Stomach smooth muscle (tissue), 2 donors: ENCODE measurements at regions not wholly inside any gene's neighbourhood (a gene's known extent, or its start where the extent isn't known, plus 50 kb on each side); places are given as distances from the start of the nearest gene placed in this dataset.

Experiments used
- H3K27ac ChIP-seq: one replicate; pipeline ENCODE4 v1.7.0; 2013; ENCODE audit warnings: mild to moderate bottlenecking, low read length, inconsistent platforms
- H3K27me3 ChIP-seq, 2 donors: one replicate each; pipeline ENCODE4 v1.7.0; 2013; ENCODE audit warnings: low read length in 2 of 2; ENCODE audit not compliant: insufficient read depth in 2 of 2, control insufficient read depth in 1 of 2
- H3K36me3 ChIP-seq, 2 donors: one replicate each; pipeline ENCODE4 v1.7.0; 2013; ENCODE audit warnings: low read length in 2 of 2; ENCODE audit not compliant: control insufficient read depth in 2 of 2, insufficient read depth in 2 of 2
- H3K4me1 ChIP-seq: one replicate; pipeline ENCODE4 v1.7.0; 2013; ENCODE audit warnings: low read length; ENCODE audit not compliant: control insufficient read depth, insufficient read depth
- H3K4me3 ChIP-seq, 2 donors: one replicate each; pipeline ENCODE4 v1.7.0; 2013; ENCODE audit warnings: low read length in 2 of 2
- H3K9ac ChIP-seq, 2 donors: one replicate each; pipeline ENCODE4 v1.7.0; 2013; ENCODE audit warnings: low read length in 2 of 2, mild to moderate bottlenecking in 1 of 2
- H3K9me3 ChIP-seq, 2 donors: one replicate each; pipeline ENCODE4 v1.7.0; 2013; ENCODE audit warnings: low read length in 2 of 2; ENCODE audit not compliant: control insufficient read depth in 2 of 2
- donor health status: healthy.
- donor health status: Pancreatic carcinoma.

DNA sequence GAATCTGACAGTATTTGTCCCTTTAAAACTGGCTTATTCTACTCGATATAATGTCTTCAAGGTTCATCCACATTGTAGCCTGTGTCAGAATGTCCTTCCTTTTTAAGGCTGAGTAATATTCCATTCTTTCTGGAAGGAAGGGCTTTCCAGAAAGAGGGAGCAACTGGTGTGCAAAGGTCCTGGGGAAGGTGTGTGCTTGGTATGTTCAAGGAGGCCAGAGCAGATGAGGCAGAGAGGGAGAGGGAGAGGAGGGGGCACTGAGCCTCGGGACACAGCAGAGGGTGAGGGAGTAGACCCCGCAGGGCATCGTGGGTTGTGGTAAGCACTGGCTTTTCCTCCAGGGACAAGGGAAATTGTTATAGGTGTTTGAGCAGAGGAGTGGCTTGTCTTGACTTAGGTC, 90.9 kb upstream of the NCOR2 start:
- H3K27ac ChIP-seq: no peak overlapping the region

DNA sequence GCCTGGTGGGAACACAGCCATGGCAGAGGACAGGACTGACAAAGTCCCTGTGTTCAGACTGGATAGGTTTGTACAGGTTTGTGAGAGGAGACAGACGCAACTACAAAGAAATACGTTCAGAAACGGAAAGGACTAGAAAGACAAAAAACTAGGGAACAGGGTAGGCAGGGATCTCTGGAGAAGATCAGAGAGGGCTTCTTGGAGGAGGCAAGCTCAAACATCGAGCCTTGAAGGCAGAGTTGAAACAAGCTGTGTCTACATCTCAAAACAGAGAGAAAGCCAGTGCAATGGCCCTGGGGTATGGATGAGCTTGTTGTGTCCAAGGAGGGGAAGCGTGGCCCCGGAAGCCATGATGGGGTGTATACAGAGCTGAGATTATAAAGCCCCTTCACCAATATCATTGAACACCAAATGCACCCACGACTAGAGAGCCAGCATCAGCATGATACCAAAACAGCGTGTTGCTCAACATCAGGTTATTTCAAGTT, 89.6 kb upstream of the NCOR2 start:
- Histone ChIP-seq H3K27me3 (no peaks in the 10 kb centered on the region), H3K27ac (no peak overlapping the region), H3K36me3 (no peaks in the 10 kb centered on the region), H3K9me3 (no peaks in the 10 kb centered on the region), H3K9ac (peak overlapping the region in 1 of 2 donors; percentile 36), H3K4me1 (peaks cover 35% of the 10 kb centered on the region), H3K4me3 (no peak overlapping the region)

More for the DNA sequence above, 90.9 kb upstream of the NCOR2 start:
- no peak overlapping the region for H3K4me3 ChIP-seq
- H3K9ac ChIP-seq: no peak overlapping the region
- peaks cover 30% of the 10 kb centered on the region for H3K4me1 ChIP-seq
- H3K9me3 ChIP-seq: no peaks in the 10 kb centered on the region
- H3K36me3 ChIP-seq: no peaks in the 10 kb centered on the region
- H3K27me3 ChIP-seq: no peaks in the 10 kb centered on the region

DNA sequence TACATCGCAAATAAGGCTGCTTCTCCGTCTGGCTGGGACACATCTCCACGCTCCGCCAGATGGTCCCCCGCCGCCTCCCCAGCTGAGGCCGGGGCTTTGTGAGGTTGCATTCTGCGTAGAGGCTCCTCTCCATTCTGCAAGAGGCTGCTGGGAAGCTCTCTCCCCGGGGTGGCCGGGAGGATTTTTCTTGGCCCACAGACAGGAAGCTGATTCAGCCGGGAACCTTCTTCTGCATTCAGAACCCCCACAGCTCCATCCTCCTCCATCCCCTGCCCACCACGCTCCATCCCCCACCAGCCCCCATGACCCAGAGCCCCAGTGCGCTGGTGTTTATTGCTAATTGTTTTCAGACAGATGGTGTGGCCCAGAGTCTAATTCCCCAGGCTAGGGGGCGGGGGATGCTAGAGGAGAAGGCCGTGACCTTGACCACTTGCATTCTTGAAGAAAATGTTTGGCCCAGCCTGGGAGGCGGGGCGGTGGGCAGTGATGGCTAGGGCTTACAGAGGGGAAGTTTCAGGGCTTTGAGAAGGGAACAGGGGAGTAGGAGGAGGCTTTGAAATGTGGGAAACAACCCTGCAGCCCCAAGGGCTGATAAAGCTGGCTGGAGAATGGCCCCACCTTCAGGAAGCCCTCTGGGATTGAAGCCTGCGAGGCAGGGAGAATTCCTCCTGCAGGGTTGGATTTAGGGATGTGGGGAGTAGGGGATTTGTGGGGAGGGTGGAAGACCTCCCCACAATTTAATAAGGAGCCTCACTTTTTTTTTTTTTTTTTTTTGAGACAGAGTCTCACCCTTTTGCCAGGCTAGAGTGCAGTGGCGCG, 88.5 kb upstream of the NCOR2 start:
- H3K9ac ChIP-seq: peak overlapping the region; percentile 69 to 72
- no peaks in the 10 kb centered on the region for H3K36me3 ChIP-seq
- H3K4me3 ChIP-seq: peak overlapping the region; percentile 52 to 64
- H3K4me1 ChIP-seq: peaks cover 35% of the 10 kb centered on the region
- H3K27me3 ChIP-seq: no peaks in the 10 kb centered on the region
- peak overlapping the region; percentile 91 for H3K27ac ChIP-seq
- no peaks in the 10 kb centered on the region for H3K9me3 ChIP-seq

DNA sequence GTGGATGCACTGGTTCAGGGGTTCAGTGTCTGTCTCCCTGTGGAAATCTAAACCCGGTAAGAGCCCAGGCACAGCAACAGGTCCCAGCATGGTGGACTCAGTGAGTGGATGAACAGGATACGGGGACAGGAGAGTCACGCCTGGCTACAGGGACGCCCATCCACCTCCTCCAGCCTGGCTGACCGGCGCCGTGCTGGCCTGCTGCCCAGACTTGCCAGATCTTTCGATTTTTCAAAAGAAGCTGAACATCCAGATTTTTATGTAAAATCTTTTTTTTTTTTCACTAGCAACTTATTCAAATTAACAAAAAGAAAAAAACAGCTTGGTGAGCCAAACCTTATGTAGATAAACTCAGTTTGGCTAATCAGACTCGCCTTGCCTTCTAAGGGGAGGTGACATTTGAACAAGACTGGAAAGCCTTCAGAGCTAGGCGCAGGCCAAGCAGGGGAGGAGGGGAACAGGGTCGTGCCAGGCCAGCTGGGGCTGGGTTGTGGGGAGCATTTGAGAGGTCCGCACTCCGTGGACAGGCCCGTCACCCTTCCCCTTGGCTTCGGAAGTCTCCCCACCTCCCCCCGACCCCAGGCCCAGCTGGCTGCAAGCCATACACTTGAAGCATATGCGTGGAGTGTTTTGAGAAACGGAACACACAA, 87.8 kb upstream of the NCOR2 start:
- Histone ChIP-seq H3K4me3 (peak overlapping the region; percentile 52 to 64), H3K4me1 (peaks cover 35% of the 10 kb centered on the region), H3K27ac (peak overlapping the region; percentile 91), H3K36me3 (no peaks in the 10 kb centered on the region), H3K9ac (peak overlapping the region; percentile 69 to 72), H3K27me3 (no peaks in the 10 kb centered on the region), H3K9me3 (no peaks in the 10 kb centered on the region)

DNA sequence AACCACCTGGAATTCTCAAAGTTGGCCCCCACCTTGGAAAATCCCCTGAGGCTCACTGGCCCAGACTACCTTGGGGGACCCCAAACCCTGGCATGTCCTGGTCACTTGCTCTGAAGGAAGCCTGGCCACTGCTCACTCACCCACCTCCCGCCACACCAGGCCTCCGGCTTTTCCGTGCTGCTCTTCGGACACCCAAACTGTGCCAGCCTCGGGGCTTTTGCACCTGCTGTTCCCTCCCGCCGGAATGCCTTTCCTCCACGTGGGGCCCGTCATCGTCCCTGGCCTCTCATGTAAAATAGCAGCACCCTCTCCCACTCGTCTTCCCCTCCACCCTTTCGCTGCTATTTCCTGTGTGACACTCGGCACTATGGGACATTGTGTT, 87.2 kb upstream of the NCOR2 start:
- Histone ChIP-seq H3K4me1 (peaks cover 35% of the 10 kb centered on the region), H3K4me3 (peak overlapping the region; percentile 52 to 64), H3K9ac (peak overlapping the region; percentile 62 to 72), H3K27me3 (no peaks in the 10 kb centered on the region), H3K36me3 (no peaks in the 10 kb centered on the region), H3K27ac (peak overlapping the region; percentile 91), H3K9me3 (no peaks in the 10 kb centered on the region)

DNA sequence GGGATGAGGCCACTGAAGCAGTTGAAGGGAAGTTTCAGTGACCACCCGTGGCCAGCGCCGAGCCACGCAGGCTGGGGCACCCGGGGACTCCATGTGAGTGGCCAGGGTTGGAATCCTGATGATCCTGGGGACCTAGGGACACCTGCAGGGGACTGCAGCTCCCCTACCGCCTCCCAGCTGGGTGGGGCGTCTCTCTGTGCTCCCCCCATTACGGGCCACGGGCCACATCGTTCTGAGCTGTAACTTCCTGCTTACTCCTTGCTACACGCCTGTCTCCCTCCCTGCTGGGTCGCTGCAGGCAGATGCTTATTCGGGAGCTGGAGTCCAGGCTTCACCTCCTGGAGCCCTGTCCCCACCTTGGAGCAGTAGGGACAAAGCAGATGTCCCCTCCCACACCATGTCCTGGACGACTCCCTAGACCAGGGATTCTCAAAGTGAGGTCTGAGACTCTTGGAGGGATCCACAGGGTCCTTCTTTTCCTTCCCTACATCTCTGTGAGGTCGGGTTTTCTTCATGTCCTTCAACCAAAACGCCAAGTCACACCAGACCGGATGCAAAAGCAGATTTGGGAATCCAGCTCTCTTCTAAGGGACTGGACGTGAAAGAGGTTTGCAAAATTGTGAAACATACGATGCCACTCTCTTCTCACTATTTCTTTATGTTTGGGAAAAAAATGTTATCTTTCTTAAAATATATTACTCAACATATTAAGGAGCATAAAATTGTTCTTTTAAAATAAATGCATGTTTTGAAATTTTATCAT, 85.9 kb upstream of the NCOR2 start:
- Histone ChIP-seq H3K4me1 (peaks cover 35% of the 10 kb centered on the region), H3K9ac (peak overlapping the region in 1 of 2 donors; percentile 21), H3K4me3 (no peak overlapping the region), H3K27ac (peak overlapping the region; percentile 53), H3K36me3 (no peaks in the 10 kb centered on the region), H3K9me3 (peaks cover 0 to 9% of the 10 kb centered on the region in 2 donors), H3K27me3 (no peaks in the 10 kb centered on the region)

DNA sequence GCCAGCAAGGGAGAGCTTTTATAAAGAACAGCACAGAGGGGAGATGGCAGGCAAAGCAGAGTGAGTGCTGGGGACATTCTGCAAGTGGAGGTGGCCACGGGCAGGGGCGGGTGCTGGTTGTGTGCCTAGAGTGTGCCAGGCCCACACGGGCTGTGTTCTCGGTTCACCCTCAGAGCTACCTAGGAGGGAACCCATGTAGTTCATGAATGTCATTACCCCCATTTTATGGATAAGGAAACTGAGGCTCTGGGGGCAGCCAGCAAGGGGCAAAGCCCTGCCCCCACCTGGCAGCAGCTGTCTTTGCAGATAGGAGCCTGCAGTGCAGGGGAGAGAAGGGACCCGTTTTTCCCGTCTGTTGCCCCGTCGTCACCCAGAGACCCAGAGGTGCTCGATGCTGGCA, 85.2 kb upstream of the NCOR2 start:
- Histone ChIP-seq H3K4me1 (peaks cover 35% of the 10 kb centered on the region), H3K9me3 (peaks cover 0 to 9% of the 10 kb centered on the region in 2 donors), H3K4me3 (no peak overlapping the region), H3K36me3 (no peaks in the 10 kb centered on the region), H3K27me3 (no peaks in the 10 kb centered on the region), H3K9ac (no peak overlapping the region), H3K27ac (no peak overlapping the region)

DNA sequence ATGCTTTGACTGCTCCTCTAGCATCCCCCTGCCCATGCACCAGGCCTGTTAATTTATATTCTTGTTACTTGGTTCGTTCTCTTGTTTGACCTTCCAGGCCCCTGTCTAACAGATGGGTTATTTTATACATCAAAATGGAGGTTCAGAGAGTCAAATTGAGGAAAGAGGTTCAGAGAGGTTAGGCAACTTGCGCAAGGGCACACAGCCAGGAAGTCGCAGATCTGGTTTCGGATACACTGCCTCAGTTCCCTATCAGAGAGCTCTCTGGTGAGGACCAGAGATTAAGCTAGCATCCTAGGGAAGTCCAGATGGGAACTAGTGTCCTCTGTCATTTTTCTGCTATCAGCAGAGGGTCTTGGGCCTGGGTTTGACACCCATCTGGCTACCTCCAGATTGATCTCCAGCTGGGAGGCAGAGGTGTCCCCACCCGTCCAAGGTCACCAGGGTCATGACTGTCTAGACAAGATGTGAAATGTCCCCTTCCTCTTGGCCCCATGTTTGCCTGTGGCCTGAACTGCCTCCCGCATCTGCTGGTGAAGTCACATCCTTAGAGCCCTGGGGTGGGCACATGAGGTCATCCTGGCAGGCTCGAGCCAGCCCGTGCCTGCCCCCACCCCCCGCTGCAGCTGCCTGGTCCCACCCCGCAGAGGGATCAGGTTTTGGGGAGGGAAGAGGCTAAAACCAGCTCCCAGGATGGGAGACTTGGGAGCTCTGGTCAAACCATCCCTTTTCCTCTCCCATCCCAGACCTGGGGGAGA, 84.3 kb upstream of the NCOR2 start:
- Histone ChIP-seq H3K4me1 (peaks cover 35% of the 10 kb centered on the region), H3K27me3 (no peaks in the 10 kb centered on the region), H3K36me3 (no peaks in the 10 kb centered on the region), H3K9me3 (peaks cover 0 to 9% of the 10 kb centered on the region in 2 donors), H3K27ac (peak overlapping the region; percentile 6), H3K4me3 (no peak overlapping the region), H3K9ac (no peak overlapping the region)

DNA sequence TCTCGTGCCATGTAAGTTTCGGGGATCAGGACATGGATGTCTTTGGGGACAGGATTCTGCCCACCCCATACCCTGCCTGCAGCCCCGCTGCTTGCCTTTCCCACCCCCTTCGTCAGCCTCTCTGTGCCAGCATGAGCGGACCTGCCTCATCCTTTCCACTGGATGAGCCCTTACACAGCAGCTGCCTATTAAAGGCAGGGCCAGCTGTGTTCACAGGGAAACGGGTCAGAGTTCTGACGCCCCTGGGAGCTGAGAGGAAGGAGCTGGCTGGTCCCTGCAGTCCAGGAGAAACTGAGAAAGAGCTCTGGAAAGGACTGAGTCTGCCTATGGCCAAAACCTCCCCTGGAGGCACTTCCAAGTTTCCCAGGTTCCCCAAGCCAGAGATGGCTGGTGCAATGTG, 83.5 kb upstream of the NCOR2 start:
- H3K9me3 ChIP-seq: peaks cover 0 to 9% of the 10 kb centered on the region in 2 donors
- no peak overlapping the region for H3K27ac ChIP-seq
- no peak overlapping the region for H3K4me3 ChIP-seq
- H3K9ac ChIP-seq: no peak overlapping the region
- H3K4me1 ChIP-seq: peaks cover 34% of the 10 kb centered on the region
- no peaks in the 10 kb centered on the region for H3K27me3 ChIP-seq
- H3K36me3 ChIP-seq: no peaks in the 10 kb centered on the region
